WTC11 (cell line): ENCODE measurements at regions not wholly inside any gene's neighbourhood (a gene's known extent, or its start where the extent isn't known, plus 50 kb on each side); places are given as distances from the start of the nearest gene placed in this dataset.

Experiments
- ATAC-seq: fragments of 200-7000 bp; cut with Tn5 transposase; 2 replicates; pipeline ENCODE4 v1.10.0; 2021; ENCODE audit warnings: mild to moderate bottlenecking, moderate library complexity
- CTCF ChIA-PET: fragments of 300-600 bp; sonication (Branson Sonifier 250); formaldehyde crosslinking; loops from one replicate; lab custom pipeline; 2021; ENCODE audit warnings: antibody characterized with exemption; lab: Charles Lee
- POLR2A ChIA-PET: fragments of 350-600 bp; sonication (Branson Sonifier 250); formaldehyde crosslinking; loops from one replicate; lab custom pipeline; 2021; ENCODE audit warnings: antibody characterized with exemption; lab: Charles Lee
- DNase-seq: peaks from one replicate; pipeline ENCODE4 v3.0.0; 2021; ENCODE audit warnings: low spot score
- H3K27ac Mint-ChIP-seq: 2 replicates; pipeline ENCODE4 v1.8.0; 2021; ENCODE audit warnings: mixed read lengths
- H3K27me3 Mint-ChIP-seq: 2 replicates; pipeline ENCODE4 v1.8.0; 2021; ENCODE audit warnings: low read depth, mild to moderate bottlenecking, moderate library complexity, mixed read lengths
- H3K36me3 Mint-ChIP-seq: 2 replicates; pipeline ENCODE4 v1.8.0; 2021; ENCODE audit warnings: mixed read lengths
- H3K4me1 Mint-ChIP-seq: 2 replicates; pipeline ENCODE4 v1.8.0; 2022; ENCODE audit warnings: mixed read lengths
- H3K4me3 Mint-ChIP-seq: 2 replicates; pipeline ENCODE4 v1.8.0; 2021; ENCODE audit warnings: mild to moderate bottlenecking, moderate library complexity, mixed read lengths
- H3K9me3 Mint-ChIP-seq: 2 replicates; pipeline ENCODE4 v1.8.0; 2021; ENCODE audit warnings: mixed read lengths
- ATF6 ChIP-seq: sonication (generic); formaldehyde crosslinking; IDR thresholded peaks from 2 replicates; pipeline ENCODE4 v1.8.1; 2023; ENCODE audit warnings: mild to moderate bottlenecking, missing genetic modification reagents
- CREB1 ChIP-seq: sonication (generic); formaldehyde crosslinking; IDR thresholded peaks from 2 replicates; pipeline ENCODE4 v1.8.0; 2023; ENCODE audit warnings: mild to moderate bottlenecking, missing genetic modification reagents
- E2F1 ChIP-seq: sonication (generic); formaldehyde crosslinking; IDR thresholded peaks from 2 replicates; pipeline ENCODE4 v1.8.0; 2022; ENCODE audit warnings: mild to moderate bottlenecking, missing genetic modification reagents
- HMGXB4 ChIP-seq: sonication (generic); formaldehyde crosslinking; IDR thresholded peaks from 2 replicates; pipeline ENCODE4 v1.8.1; 2023; ENCODE audit warnings: mild to moderate bottlenecking, moderate library complexity, missing genetic modification reagents
- IRF1 ChIP-seq: sonication (generic); formaldehyde crosslinking; IDR thresholded peaks from 2 replicates; pipeline ENCODE4 v1.8.0; 2023; ENCODE audit warnings: missing genetic modification reagents
- KAT7 ChIP-seq: sonication (generic); formaldehyde crosslinking; IDR thresholded peaks from 2 replicates; pipeline ENCODE4 v1.8.1; 2023; ENCODE audit warnings: missing genetic modification reagents, mild to moderate bottlenecking, borderline replicate concordance
- MXD4 ChIP-seq: fragments of 250-450 bp; sonication (Bioruptor Pico); IDR thresholded peaks from 2 replicates; pipeline ENCODE4 v1.8.0; 2021; ENCODE audit warnings: mild to moderate bottlenecking, moderate library complexity, borderline replicate concordance
- NR3C1 ChIP-seq: sonication (generic); formaldehyde crosslinking; conservative IDR thresholded peaks from 2 replicates; pipeline ENCODE4 v1.8.1; 2023; ENCODE audit warnings: low read depth, mild to moderate bottlenecking, missing genetic modification reagents
- OVOL2 ChIP-seq: fragments of 250-450 bp; sonication (Bioruptor Pico); IDR thresholded peaks from 2 replicates; pipeline ENCODE4 v1.9.0; 2021; ENCODE audit warnings: mild to moderate bottlenecking, borderline replicate concordance
- PREB ChIP-seq: sonication (generic); formaldehyde crosslinking; IDR thresholded peaks from 2 replicates; pipeline ENCODE4 v1.8.1; 2022; ENCODE audit warnings: mild to moderate bottlenecking, missing genetic modification reagents, moderate library complexity, borderline replicate concordance
- TEAD1 ChIP-seq: sonication (generic); formaldehyde crosslinking; IDR thresholded peaks from 2 replicates; pipeline ENCODE4 v1.8.0; 2022; ENCODE audit warnings: mild to moderate bottlenecking, missing genetic modification reagents
- USF2 ChIP-seq: sonication (generic); formaldehyde crosslinking; IDR thresholded peaks from 2 replicates; pipeline ENCODE4 v1.8.1; 2023; ENCODE audit warnings: mild to moderate bottlenecking, missing genetic modification reagents, moderate library complexity
- ZMAT4 ChIP-seq: fragments of 250-450 bp; sonication (Bioruptor Pico); IDR thresholded peaks from 2 replicates; pipeline ENCODE4 v1.9.0; 2021; ENCODE audit warnings: mild to moderate bottlenecking
- ZNF138 ChIP-seq: sonication (generic); formaldehyde crosslinking; conservative IDR thresholded peaks from 2 replicates; pipeline ENCODE4 v1.8.1; 2022; ENCODE audit warnings: mild to moderate bottlenecking, moderate library complexity, missing genetic modification reagents
- ZNF263 ChIP-seq: sonication (generic); formaldehyde crosslinking; IDR thresholded peaks from 2 replicates; pipeline ENCODE4 v1.8.1; 2022; ENCODE audit warnings: low read depth, mild to moderate bottlenecking, moderate library complexity, missing genetic modification reagents
- ZNF317 ChIP-seq: sonication (generic); formaldehyde crosslinking; IDR thresholded peaks from 2 replicates; pipeline ENCODE4 v1.8.1; 2023; ENCODE audit warnings: low read depth, mild to moderate bottlenecking, moderate library complexity, missing genetic modification reagents, borderline replicate concordance
- ZNF396 ChIP-seq: fragments of 250-450 bp; sonication (Bioruptor Pico); IDR thresholded peaks from 2 replicates; pipeline ENCODE4 v1.8.0; 2021; ENCODE audit warnings: mild to moderate bottlenecking, moderate library complexity, borderline replicate concordance
- ZNF512 ChIP-seq: sonication (generic); formaldehyde crosslinking; IDR thresholded peaks from 2 replicates; pipeline ENCODE4 v1.8.1; 2022; ENCODE audit warnings: missing genetic modification reagents, borderline replicate concordance
- ZNF532 ChIP-seq: fragments of 250-450 bp; sonication (Bioruptor Pico); IDR thresholded peaks from 2 replicates; pipeline ENCODE4 v1.9.0; 2021; ENCODE audit warnings: mild to moderate bottlenecking, borderline replicate concordance

GRCh38 chr10:62873866-62874265 is 57.7 kb upstream of the EGR2 start:
- Mint-ChIP-seq H3K36me3 (no peaks in the 10 kb centered on the region), H3K4me3 (no peak overlapping the region), H3K27ac (no peak overlapping the region), H3K27me3 (no peaks in the 10 kb centered on the region), H3K4me1 (peaks cover 24% of the 10 kb centered on the region), H3K9me3 (peaks cover 8% of the 10 kb centered on the region)
- CTCF ChIA-PET, result no interaction called here
- POLR2A ChIA-PET, result no interaction called here
- no peak for TF ChIP-seq ZNF396 (CRISPR knock-in tag)
- TF ChIP-seq E2F1 (CRISPR knock-in tag), result no peak
- no peak for TF ChIP-seq ZMAT4
- no peak for TF ChIP-seq IRF1
- no peak for TF ChIP-seq TEAD1 (CRISPR knock-in tag)
- TF ChIP-seq ZNF512 (CRISPR knock-in tag), result no peak
- TF ChIP-seq ZNF138 (CRISPR knock-in tag), result no peak
- no peak for TF ChIP-seq KAT7 (CRISPR knock-in tag)
- ATAC-seq (no peak), DNase-seq (no peak)

- POLR2A ChIA-PET, result no interaction called here
- Mint-ChIP-seq H3K36me3 (no peaks in the 10 kb centered on the region), H3K27me3 (no peaks in the 10 kb centered on the region), H3K27ac (no peak overlapping the region), H3K4me1 (peaks cover 9% of the 10 kb centered on the region), H3K9me3 (peaks cover 8% of the 10 kb centered on the region), H3K4me3 (no peak overlapping the region)
- no peak for DNase-seq
- CTCF ChIA-PET, result no interaction called here
- ATAC-seq, result no peak
- TF ChIP-seq USF2 (CRISPR knock-in tag) (no peak), ZNF263 (CRISPR knock-in tag) (no peak), ZNF532 (CRISPR knock-in tag) (no peak), HMGXB4 (CRISPR knock-in tag) (no peak), ATF6 (CRISPR knock-in tag) (no peak), ZNF317 (CRISPR knock-in tag) (no peak), E2F1 (CRISPR knock-in tag) (no peak), OVOL2 (CRISPR knock-in tag) (no peak), PREB (no peak), CREB1 (CRISPR knock-in tag) (no peak), NR3C1 (CRISPR knock-in tag) (no peak), MXD4 (CRISPR knock-in tag) (no peak)
Observed at GRCh38 chr10:62870866-62871265, 54.7 kb upstream of the EGR2 start.
